ENCODE measurements at regions not wholly inside any gene's neighbourhood (a gene's known extent, or its start where the extent isn't known, plus 50 kb on each side); places are given as distances from the start of the nearest gene placed in this dataset.
A peak's percentile ranks its signal among the peaks of the same experiment; 100 is the strongest.

- ChIA-PET POLR2A (no interaction called here), CTCF (interaction anchor here (0.7 kb wide), 1 partner anchor 556 kb away, joined by 3 read pairs; no protein-coding TSS in a partner anchor)
- H3K4me1 ChIP-seq (ENCODE audit: control extremely low read depth in 1 of 4, control insufficient read depth in 4 of 4, insufficient read depth in 4 of 4, low read length in 3 of 4) = no peaks in the 10 kb centered on the region
- no peaks in the 10 kb centered on the region for H3K36me3 ChIP-seq (ENCODE audit: control insufficient read depth in 4 of 4, insufficient read depth in 4 of 4, low read length in 3 of 4)
- H3K4me3 ChIP-seq (ENCODE audit: control insufficient read depth in 1 of 7, extremely low read depth in 1 of 7, insufficient read depth in 4 of 7, low read depth in 2 of 7, low read length in 6 of 7) = no peak overlapping the region
- WGBS (ENCODE audit: insufficient coverage) = 91% methylated on average over 8 of the region's 8 CpGs
- peaks cover 0 to 4% (median 0%) of the 10 kb centered on the region in 5 experiments for H3K9me3 ChIP-seq (ENCODE audit: control extremely low read depth in 1 of 5, control insufficient read depth in 4 of 5, insufficient read depth in 2 of 5, low read depth in 1 of 5, low read length in 4 of 5)
- no peak for DNase-seq
- H3K27ac ChIP-seq (ENCODE audit: insufficient read depth in 1 of 2, low read depth in 1 of 2, low read length in 2 of 2, poor library complexity in 1 of 2, severe bottlenecking in 2 of 2) = no peak overlapping the region
- H3K27me3 ChIP-seq (replicated peaks in 2 of 5; ENCODE audit: control insufficient read depth in 4 of 5, insufficient read depth in 5 of 5, low read length in 4 of 5) = no peaks in the 10 kb centered on the region
Measured at GRCh38 chr6:115001731-115002350, 659.0 kb upstream of the HS3ST5 start.

GRCh38 chr6:115000736-115001135 lies 657.9 kb upstream of the HS3ST5 start:
- ChIA-PET POLR2A (no interaction called here), CTCF (no interaction called here)
- Histone ChIP-seq H3K36me3 (ENCODE audit: control insufficient read depth in 4 of 4, insufficient read depth in 4 of 4, low read length in 3 of 4) (no peaks in the 10 kb centered on the region), H3K27ac (ENCODE audit: insufficient read depth in 1 of 2, low read depth in 1 of 2, low read length in 2 of 2, poor library complexity in 1 of 2, severe bottlenecking in 2 of 2) (no peak overlapping the region), H3K9me3 (ENCODE audit: control extremely low read depth in 1 of 5, control insufficient read depth in 4 of 5, insufficient read depth in 2 of 5, low read depth in 1 of 5, low read length in 4 of 5) (peaks cover 0 to 4% (median 0%) of the 10 kb centered on the region in 5 experiments), H3K27me3 (replicated peaks in 2 of 5; ENCODE audit: control insufficient read depth in 4 of 5, insufficient read depth in 5 of 5, low read length in 4 of 5) (no peaks in the 10 kb centered on the region), H3K4me3 (ENCODE audit: control insufficient read depth in 1 of 7, extremely low read depth in 1 of 7, insufficient read depth in 4 of 7, low read depth in 2 of 7, low read length in 6 of 7) (no peak overlapping the region), H3K4me1 (ENCODE audit: control extremely low read depth in 1 of 4, control insufficient read depth in 4 of 4, insufficient read depth in 4 of 4, low read length in 3 of 4) (no peaks in the 10 kb centered on the region)
- DNase-seq = no peak
- 98% methylated on average over 4 of the region's 4 CpGs for WGBS (ENCODE audit: insufficient coverage)

GRCh38 chr6:114998492-114998891 lies 655.7 kb upstream of the HS3ST5 start:
- ChIA-PET POLR2A (no interaction called here), CTCF (no interaction called here)
- no peaks in the 10 kb centered on the region for H3K4me1 ChIP-seq (ENCODE audit: control extremely low read depth in 1 of 4, control insufficient read depth in 4 of 4, insufficient read depth in 4 of 4, low read length in 3 of 4)
- no peak overlapping the region for H3K27ac ChIP-seq (ENCODE audit: insufficient read depth in 1 of 2, low read depth in 1 of 2, low read length in 2 of 2, poor library complexity in 1 of 2, severe bottlenecking in 2 of 2)
- 98% methylated on average over 6 of the region's 8 CpGs for WGBS (ENCODE audit: insufficient coverage)
- peaks cover 0 to 4% (median 0%) of the 10 kb centered on the region in 5 experiments for H3K9me3 ChIP-seq (ENCODE audit: control extremely low read depth in 1 of 5, control insufficient read depth in 4 of 5, insufficient read depth in 2 of 5, low read depth in 1 of 5, low read length in 4 of 5)
- DNase-seq = no peak
- H3K36me3 ChIP-seq (ENCODE audit: control insufficient read depth in 4 of 4, insufficient read depth in 4 of 4, low read length in 3 of 4) = no peaks in the 10 kb centered on the region
- H3K27me3 ChIP-seq (replicated peaks in 2 of 5; ENCODE audit: control insufficient read depth in 4 of 5, insufficient read depth in 5 of 5, low read length in 4 of 5) = no peaks in the 10 kb centered on the region
- H3K4me3 ChIP-seq (ENCODE audit: control insufficient read depth in 1 of 7, extremely low read depth in 1 of 7, insufficient read depth in 4 of 7, low read depth in 2 of 7, low read length in 6 of 7) = no peak overlapping the region

- Histone ChIP-seq H3K4me1 (ENCODE audit: control extremely low read depth in 1 of 4, control insufficient read depth in 4 of 4, insufficient read depth in 4 of 4, low read length in 3 of 4) (no peaks in the 10 kb centered on the region), H3K9me3 (ENCODE audit: control extremely low read depth in 1 of 5, control insufficient read depth in 4 of 5, insufficient read depth in 2 of 5, low read depth in 1 of 5, low read length in 4 of 5) (peaks cover 0 to 4% (median 0%) of the 10 kb centered on the region in 5 experiments), H3K27me3 (replicated peaks in 2 of 5; ENCODE audit: control insufficient read depth in 4 of 5, insufficient read depth in 5 of 5, low read length in 4 of 5) (no peaks in the 10 kb centered on the region), H3K36me3 (ENCODE audit: control insufficient read depth in 4 of 4, insufficient read depth in 4 of 4, low read length in 3 of 4) (no peaks in the 10 kb centered on the region), H3K4me3 (ENCODE audit: control insufficient read depth in 1 of 7, extremely low read depth in 1 of 7, insufficient read depth in 4 of 7, low read depth in 2 of 7, low read length in 6 of 7) (no peak overlapping the region), H3K27ac (ENCODE audit: insufficient read depth in 1 of 2, low read depth in 1 of 2, low read length in 2 of 2, poor library complexity in 1 of 2, severe bottlenecking in 2 of 2) (no peak overlapping the region)
- peak in 1 of 3 donors; percentile 21 for DNase-seq
- WGBS (ENCODE audit: insufficient coverage) = 95% methylated on average over 3 of the region's 4 CpGs
- ChIA-PET CTCF (no interaction called here), POLR2A (no interaction called here)
Measured at GRCh38 chr6:114997813-114998292, 655.0 kb upstream of the HS3ST5 start.

- H3K4me3 ChIP-seq (ENCODE audit: control insufficient read depth in 1 of 7, extremely low read depth in 1 of 7, insufficient read depth in 4 of 7, low read depth in 2 of 7, low read length in 6 of 7) = no peak overlapping the region
- CTCF ChIA-PET = no interaction called here
- no peak for DNase-seq
- H3K27ac ChIP-seq (ENCODE audit: insufficient read depth in 1 of 2, low read depth in 1 of 2, low read length in 2 of 2, poor library complexity in 1 of 2, severe bottlenecking in 2 of 2) = no peak overlapping the region
- H3K27me3 ChIP-seq (replicated peaks in 2 of 5; ENCODE audit: control insufficient read depth in 4 of 5, insufficient read depth in 5 of 5, low read length in 4 of 5) = no peaks in the 10 kb centered on the region
- peaks cover 0 to 4% (median 0%) of the 10 kb centered on the region in 5 experiments for H3K9me3 ChIP-seq (ENCODE audit: control extremely low read depth in 1 of 5, control insufficient read depth in 4 of 5, insufficient read depth in 2 of 5, low read depth in 1 of 5, low read length in 4 of 5)
- POLR2A ChIA-PET = no interaction called here
- no peaks in the 10 kb centered on the region for H3K4me1 ChIP-seq (ENCODE audit: control extremely low read depth in 1 of 4, control insufficient read depth in 4 of 4, insufficient read depth in 4 of 4, low read length in 3 of 4)
- H3K36me3 ChIP-seq (ENCODE audit: control insufficient read depth in 4 of 4, insufficient read depth in 4 of 4, low read length in 3 of 4) = no peaks in the 10 kb centered on the region
Measured at GRCh38 chr6:114995526-114995925, 652.7 kb upstream of the HS3ST5 start.

GRCh38 chr6:114989279-114989964 lies 646.6 kb upstream of the HS3ST5 start:
- ChIA-PET CTCF (no interaction called here), POLR2A (no interaction called here)
- DNase-seq = peak in 1 of 3 donors; percentile 21
- H3K27me3 ChIP-seq (replicated peaks in 2 of 5; ENCODE audit: control insufficient read depth in 4 of 5, insufficient read depth in 5 of 5, low read length in 4 of 5) = no peaks in the 10 kb centered on the region
- WGBS (ENCODE audit: insufficient coverage) = 100% methylated on average over 1 of the region's 5 CpGs
- H3K36me3 ChIP-seq (ENCODE audit: control insufficient read depth in 4 of 4, insufficient read depth in 4 of 4, low read length in 3 of 4) = no peaks in the 10 kb centered on the region
- H3K9me3 ChIP-seq (ENCODE audit: control extremely low read depth in 1 of 5, control insufficient read depth in 4 of 5, insufficient read depth in 2 of 5, low read depth in 1 of 5, low read length in 4 of 5) = no peaks in the 10 kb centered on the region
- no peak overlapping the region for H3K4me3 ChIP-seq (ENCODE audit: control insufficient read depth in 1 of 7, extremely low read depth in 1 of 7, insufficient read depth in 4 of 7, low read depth in 2 of 7, low read length in 6 of 7)
- no peaks in the 10 kb centered on the region for H3K4me1 ChIP-seq (ENCODE audit: control extremely low read depth in 1 of 4, control insufficient read depth in 4 of 4, insufficient read depth in 4 of 4, low read length in 3 of 4)
- no peak overlapping the region for H3K27ac ChIP-seq (ENCODE audit: insufficient read depth in 1 of 2, low read depth in 1 of 2, low read length in 2 of 2, poor library complexity in 1 of 2, severe bottlenecking in 2 of 2)

- ChIA-PET POLR2A (no interaction called here), CTCF (no interaction called here)
- H3K27me3 ChIP-seq (replicated peaks in 2 of 5; ENCODE audit: control insufficient read depth in 4 of 5, insufficient read depth in 5 of 5, low read length in 4 of 5) = no peaks in the 10 kb centered on the region
- no peak overlapping the region for H3K4me3 ChIP-seq (ENCODE audit: control insufficient read depth in 1 of 7, extremely low read depth in 1 of 7, insufficient read depth in 4 of 7, low read depth in 2 of 7, low read length in 6 of 7)
- no peaks in the 10 kb centered on the region for H3K4me1 ChIP-seq (ENCODE audit: control extremely low read depth in 1 of 4, control insufficient read depth in 4 of 4, insufficient read depth in 4 of 4, low read length in 3 of 4)
- no CpG with 5 or more reads among the region's 2 CpGs for WGBS (ENCODE audit: insufficient coverage)
- DNase-seq = peak in 1 of 3 donors; percentile 4
- no peak overlapping the region for H3K27ac ChIP-seq (ENCODE audit: insufficient read depth in 1 of 2, low read depth in 1 of 2, low read length in 2 of 2, poor library complexity in 1 of 2, severe bottlenecking in 2 of 2)
- H3K9me3 ChIP-seq (ENCODE audit: control extremely low read depth in 1 of 5, control insufficient read depth in 4 of 5, insufficient read depth in 2 of 5, low read depth in 1 of 5, low read length in 4 of 5) = no peaks in the 10 kb centered on the region
- H3K36me3 ChIP-seq (ENCODE audit: control insufficient read depth in 4 of 4, insufficient read depth in 4 of 4, low read length in 3 of 4) = no peaks in the 10 kb centered on the region
Measured at GRCh38 chr6:114987281-114987680, 644.5 kb upstream of the HS3ST5 start.
